ENCODE measurements at regions not wholly inside any gene's neighbourhood (a gene's known extent, or its start where the extent isn't known, plus 50 kb on each side); places are given as distances from the start of the nearest gene placed in this dataset.

DNA sequence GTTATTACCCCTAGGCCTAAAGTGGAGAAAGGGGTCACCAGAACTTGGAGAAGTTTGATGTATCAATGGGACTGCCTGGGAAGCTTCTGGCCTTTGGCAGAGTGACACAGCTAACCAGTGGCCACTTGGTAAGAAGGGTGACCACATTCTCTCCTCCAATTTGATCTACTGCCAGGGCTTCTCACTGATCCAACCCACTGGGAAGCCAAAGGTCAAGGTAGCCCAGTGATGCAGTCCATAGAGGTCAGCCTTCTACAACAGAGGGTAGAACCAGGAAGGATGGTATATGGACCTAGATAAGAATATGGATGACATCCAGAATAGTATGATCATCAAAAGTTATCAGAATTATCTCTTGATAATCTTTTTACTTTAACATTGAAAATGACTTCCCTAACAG lies 493.6 kb downstream of the NYAP2 start:
- no peak overlapping the region for H3K56ac ChIP-seq (ENCODE audit: insufficient read length, low read depth, low read length)
- H3K4me1 Mint-ChIP-seq: no peaks in the 10 kb centered on the region
- H2BK120ac ChIP-seq (ENCODE audit: low read depth, low read length, poor library complexity, severe bottlenecking): no peak overlapping the region

More for the DNA sequence above, 493.6 kb downstream of the NYAP2 start:
- no peak overlapping the region for H2BK15ac ChIP-seq (ENCODE audit: low read depth, low read length)
- no peaks in the 10 kb centered on the region for H4K20me1 ChIP-seq (ENCODE audit: control insufficient read depth, insufficient read depth, insufficient read length)
- H2AK5ac ChIP-seq (ENCODE audit: insufficient read length, low read length): no peak overlapping the region
- H3K79me1 ChIP-seq (ENCODE audit: insufficient read depth, low read depth, low read length, poor library complexity, severe bottlenecking): no peaks in the 10 kb centered on the region
- H3K18ac ChIP-seq (ENCODE audit: insufficient read length, low read depth, low read length): no peak overlapping the region
- no peak overlapping the region for H2AFZ ChIP-seq (ENCODE audit: low read length)
- no peak overlapping the region for H2BK5ac ChIP-seq (ENCODE audit: insufficient read length, low read length)
- H3K4ac ChIP-seq (ENCODE audit: low read depth, low read length): no peak overlapping the region
- H3K4me3 Mint-ChIP-seq: no peak overlapping the region
- no peaks in the 10 kb centered on the region for H3K79me2 ChIP-seq (ENCODE audit: insufficient read depth, low read length)
- H3K27me3 ChIP-seq (ENCODE audit: insufficient read depth, low read length): no peaks in the 10 kb centered on the region
- no peak overlapping the region for H3K9ac ChIP-seq (ENCODE audit: extremely low read depth, insufficient read length, low read length)
- H2BK12ac ChIP-seq (ENCODE audit: insufficient read length, low read depth, low read length): no peak overlapping the region
- no peaks in the 10 kb centered on the region; a peak in 1 of 7 replicates for H3K36me3 Mint-ChIP-seq (ENCODE audit: insufficient read depth in 1 of 3, low read depth in 3 of 3)
- H3K27ac Mint-ChIP-seq: no peak overlapping the region
- no peak overlapping the region for H3K23ac ChIP-seq (ENCODE audit: insufficient read length, low read depth, low read length)
- TF ChIP-seq, protein P1, sequence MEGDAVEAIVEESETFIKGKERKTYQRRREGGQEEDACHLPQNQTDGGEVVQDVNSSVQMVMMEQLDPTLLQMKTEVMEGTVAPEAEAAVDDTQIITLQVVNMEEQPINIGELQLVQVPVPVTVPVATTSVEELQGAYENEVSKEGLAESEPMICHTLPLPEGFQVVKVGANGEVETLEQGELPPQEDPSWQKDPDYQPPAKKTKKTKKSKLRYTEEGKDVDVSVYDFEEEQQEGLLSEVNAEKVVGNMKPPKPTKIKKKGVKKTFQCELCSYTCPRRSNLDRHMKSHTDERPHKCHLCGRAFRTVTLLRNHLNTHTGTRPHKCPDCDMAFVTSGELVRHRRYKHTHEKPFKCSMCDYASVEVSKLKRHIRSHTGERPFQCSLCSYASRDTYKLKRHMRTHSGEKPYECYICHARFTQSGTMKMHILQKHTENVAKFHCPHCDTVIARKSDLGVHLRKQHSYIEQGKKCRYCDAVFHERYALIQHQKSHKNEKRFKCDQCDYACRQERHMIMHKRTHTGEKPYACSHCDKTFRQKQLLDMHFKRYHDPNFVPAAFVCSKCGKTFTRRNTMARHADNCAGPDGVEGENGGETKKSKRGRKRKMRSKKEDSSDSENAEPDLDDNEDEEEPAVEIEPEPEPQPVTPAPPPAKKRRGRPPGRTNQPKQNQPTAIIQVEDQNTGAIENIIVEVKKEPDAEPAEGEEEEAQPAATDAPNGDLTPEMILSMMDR (conservative IDR thresholded peaks at IDR 0.05): no peak
- H4K8ac ChIP-seq (replicated peaks; ENCODE audit: insufficient read length, low read depth, low read length): no peak overlapping the region
- no peaks in the 10 kb centered on the region for H3K27me3 Mint-ChIP-seq (ENCODE audit: low read depth)
- H3K27ac ChIP-seq (ENCODE audit: insufficient read length, low read depth, low read length): no peak overlapping the region
- H3T11ph ChIP-seq (ENCODE audit: low read length): no peak overlapping the region
- H2BK20ac ChIP-seq (ENCODE audit: low read depth, low read length, poor library complexity, severe bottlenecking): no peak overlapping the region
- no peak overlapping the region for H3K14ac ChIP-seq (ENCODE audit: insufficient read depth, low read length)
- H3K4me2 ChIP-seq (ENCODE audit: insufficient read depth, insufficient read length, low read length): no peak overlapping the region
- no peak overlapping the region for H4K91ac ChIP-seq (ENCODE audit: insufficient read length, low read depth, low read length)
- no peak overlapping the region for H4K5ac ChIP-seq (ENCODE audit: insufficient read length, low read depth, low read length)
- no peaks in the 10 kb centered on the region for H3K23me2 ChIP-seq (ENCODE audit: insufficient read length, low read depth, low read length, poor library complexity, severe bottlenecking)
- H3K9me3 ChIP-seq (ENCODE audit: control insufficient read depth, low read depth, low read length): no peaks in the 10 kb centered on the region
- no peaks in the 10 kb centered on the region; a peak in 1 of 5 replicates for H3K9me3 Mint-ChIP-seq
- DNase-seq: no peak
- no peaks in the 10 kb centered on the region for H3K4me1 ChIP-seq (ENCODE audit: insufficient read depth, low read length)

Measured in H9 (cell line).